ENCODE measurements at regions not wholly inside any gene's neighbourhood (a gene's known extent, or its start where the extent isn't known, plus 50 kb on each side); places are given as distances from the start of the nearest gene placed in this dataset.

DNA sequence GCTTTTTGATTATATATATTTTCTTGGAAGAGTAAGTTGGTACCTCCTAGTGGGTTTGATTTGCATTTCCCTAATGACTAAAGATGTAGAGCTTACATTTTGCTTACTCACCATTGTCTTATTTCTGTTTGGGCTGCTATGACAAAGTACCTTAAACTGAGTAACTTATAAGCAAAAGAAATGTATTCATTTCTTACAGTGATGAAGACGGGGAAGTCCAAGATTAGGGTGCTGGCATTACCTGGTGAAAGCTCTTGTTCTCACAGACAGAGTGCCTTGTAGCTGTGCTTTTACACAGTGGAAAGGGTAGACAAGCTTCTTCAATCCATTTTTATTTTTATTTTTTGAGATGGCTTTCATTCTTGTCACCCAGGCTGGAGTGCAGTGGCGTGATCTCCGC lies 229.2 kb upstream of the AGA start:
- Histone ChIP-seq H3K27me3 (ENCODE audit: insufficient read depth, low read length, poor library complexity) (no peaks in the 10 kb centered on the region), H3K4me1 (ENCODE audit: insufficient read depth, low read length) (no peaks in the 10 kb centered on the region), H3K27ac (ENCODE audit: low read length) (no peak overlapping the region), H3K4me2 (ENCODE audit: insufficient read depth, low read length) (no peak overlapping the region), H3K36me3 (ENCODE audit: insufficient read depth, low read length) (no peaks in the 10 kb centered on the region), H3K9ac (ENCODE audit: low read depth, low read length) (no peak overlapping the region), H4K20me1 (ENCODE audit: insufficient read depth, low read length) (no peaks in the 10 kb centered on the region), H2AFZ (ENCODE audit: low read depth, low read length) (no peak overlapping the region), H3K4me3 (ENCODE audit: low read depth in 1 of 2, low read length in 2 of 2) (no peak overlapping the region), H3K79me2 (ENCODE audit: insufficient read depth, low read length) (no peaks in the 10 kb centered on the region), H3K9me3 (ENCODE audit: insufficient read depth, low read length, severe bottlenecking) (no peaks in the 10 kb centered on the region)
- no peak for TF ChIP-seq CTCF (IDR thresholded peaks at IDR 0.05; ENCODE audit: borderline replicate concordance, extremely low read depth, low read length, poor library complexity, severe bottlenecking)
- TF ChIP-seq EZH2 (IDR thresholded peaks at IDR 0.05; ENCODE audit: borderline replicate concordance, low read depth, low read length, severe bottlenecking): no peak
- DNase-seq (no peak), ATAC-seq (ENCODE audit: insufficient read depth, low read depth) (no peak)

GRCh38 chr4:177671845-177672244 lies 229.6 kb upstream of the AGA start:
- Histone ChIP-seq H3K4me1 (ENCODE audit: insufficient read depth, low read length) (no peaks in the 10 kb centered on the region), H3K4me3 (ENCODE audit: low read depth in 1 of 2, low read length in 2 of 2) (no peak overlapping the region), H4K20me1 (ENCODE audit: insufficient read depth, low read length) (no peaks in the 10 kb centered on the region), H3K9ac (ENCODE audit: low read depth, low read length) (no peak overlapping the region), H2AFZ (ENCODE audit: low read depth, low read length) (no peak overlapping the region), H3K36me3 (ENCODE audit: insufficient read depth, low read length) (no peaks in the 10 kb centered on the region), H3K9me3 (ENCODE audit: insufficient read depth, low read length, severe bottlenecking) (no peaks in the 10 kb centered on the region), H3K4me2 (ENCODE audit: insufficient read depth, low read length) (no peak overlapping the region), H3K27ac (ENCODE audit: low read length) (no peak overlapping the region), H3K79me2 (ENCODE audit: insufficient read depth, low read length) (no peaks in the 10 kb centered on the region), H3K27me3 (ENCODE audit: insufficient read depth, low read length, poor library complexity) (no peaks in the 10 kb centered on the region)
- DNase-seq (no peak), ATAC-seq (ENCODE audit: insufficient read depth, low read depth) (no peak)
- TF ChIP-seq EZH2 (IDR thresholded peaks at IDR 0.05; ENCODE audit: borderline replicate concordance, low read depth, low read length, severe bottlenecking) (no peak), CTCF (IDR thresholded peaks at IDR 0.05; ENCODE audit: borderline replicate concordance, extremely low read depth, low read length, poor library complexity, severe bottlenecking) (no peak)

- Histone ChIP-seq H3K4me1 (ENCODE audit: insufficient read depth, low read length) (no peaks in the 10 kb centered on the region), H3K27me3 (ENCODE audit: insufficient read depth, low read length, poor library complexity) (no peaks in the 10 kb centered on the region), H2AFZ (ENCODE audit: low read depth, low read length) (no peak overlapping the region), H3K27ac (ENCODE audit: low read length) (no peak overlapping the region), H4K20me1 (ENCODE audit: insufficient read depth, low read length) (no peaks in the 10 kb centered on the region), H3K9me3 (ENCODE audit: insufficient read depth, low read length, severe bottlenecking) (no peaks in the 10 kb centered on the region), H3K36me3 (ENCODE audit: insufficient read depth, low read length) (no peaks in the 10 kb centered on the region), H3K79me2 (ENCODE audit: insufficient read depth, low read length) (no peaks in the 10 kb centered on the region), H3K4me3 (ENCODE audit: low read depth in 1 of 2, low read length in 2 of 2) (no peak overlapping the region), H3K4me2 (ENCODE audit: insufficient read depth, low read length) (no peak overlapping the region), H3K9ac (ENCODE audit: low read depth, low read length) (no peak overlapping the region)
- ATAC-seq (ENCODE audit: insufficient read depth, low read depth): no peak
- TF ChIP-seq CTCF (IDR thresholded peaks at IDR 0.05; ENCODE audit: borderline replicate concordance, extremely low read depth, low read length, poor library complexity, severe bottlenecking) (no peak), EZH2 (IDR thresholded peaks at IDR 0.05; ENCODE audit: borderline replicate concordance, low read depth, low read length, severe bottlenecking) (no peak)
- DNase-seq: no peak
These were observed 231.8 kb upstream of the AGA start for GRCh38 chr4:177673985-177674489.
